ENCODE measurements at regions not wholly inside any gene's neighbourhood (a gene's known extent, or its start where the extent isn't known, plus 50 kb on each side); places are given as distances from the start of the nearest gene placed in this dataset.

DNA sequence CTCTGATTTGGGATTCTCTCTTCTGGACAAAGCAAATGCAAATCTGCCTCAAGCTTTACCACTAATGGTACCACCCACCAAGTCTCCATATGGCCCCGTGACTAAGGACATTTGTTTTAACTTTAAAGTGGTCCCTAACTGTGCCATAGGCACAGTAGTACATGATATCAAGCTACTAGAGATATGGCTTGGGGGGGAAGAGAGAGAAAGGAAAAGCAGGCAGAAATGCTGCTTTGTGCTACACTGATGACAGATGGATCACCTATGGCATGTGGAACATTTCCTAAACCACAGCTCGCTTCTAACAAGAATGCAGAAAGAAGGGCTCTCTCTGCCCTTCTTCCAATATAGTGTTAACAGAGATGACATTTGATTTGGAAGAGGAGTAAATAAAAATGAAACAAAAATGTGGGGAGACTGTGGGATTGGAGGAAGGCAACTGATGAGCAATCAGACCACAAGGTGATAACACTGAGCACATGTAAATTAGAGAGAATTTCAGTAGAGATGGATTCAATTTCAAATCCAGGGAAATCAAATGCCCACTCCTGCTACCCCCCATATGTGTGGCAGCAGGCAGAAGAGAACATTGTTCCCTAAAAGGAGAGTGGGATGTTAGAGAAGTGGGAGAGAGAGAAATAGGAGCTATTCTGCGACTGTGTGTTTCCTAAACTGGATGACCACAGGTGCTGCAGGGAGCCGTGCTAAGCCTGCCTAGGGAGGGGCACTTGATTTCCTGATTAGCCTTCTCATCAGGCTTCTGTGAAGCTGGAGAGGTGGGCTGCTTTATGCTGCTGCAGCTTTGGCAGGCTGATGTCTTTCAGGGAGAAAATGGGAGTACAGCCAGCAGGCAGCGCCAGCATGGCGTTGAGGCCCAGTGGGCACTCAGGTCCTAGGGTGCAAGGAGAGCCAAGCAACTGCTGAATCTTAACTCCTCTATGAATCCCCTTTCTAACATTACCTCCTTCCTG is 75.3 kb downstream of the ZNF648 start:
- Mint-ChIP-seq H3K9me3 (ENCODE audit: unreplicated experiment) (no peaks in the 10 kb centered on the region), H3K27ac (ENCODE audit: unreplicated experiment) (no peak overlapping the region), H3K4me3 (ENCODE audit: unreplicated experiment) (no peak overlapping the region), H3K27me3 (ENCODE audit: unreplicated experiment) (no peaks in the 10 kb centered on the region), H3K4me1 (ENCODE audit: unreplicated experiment) (no peaks in the 10 kb centered on the region), H3K36me3 (ENCODE audit: unreplicated experiment) (no peaks in the 10 kb centered on the region)
- TF ChIP-seq, protein P1, sequence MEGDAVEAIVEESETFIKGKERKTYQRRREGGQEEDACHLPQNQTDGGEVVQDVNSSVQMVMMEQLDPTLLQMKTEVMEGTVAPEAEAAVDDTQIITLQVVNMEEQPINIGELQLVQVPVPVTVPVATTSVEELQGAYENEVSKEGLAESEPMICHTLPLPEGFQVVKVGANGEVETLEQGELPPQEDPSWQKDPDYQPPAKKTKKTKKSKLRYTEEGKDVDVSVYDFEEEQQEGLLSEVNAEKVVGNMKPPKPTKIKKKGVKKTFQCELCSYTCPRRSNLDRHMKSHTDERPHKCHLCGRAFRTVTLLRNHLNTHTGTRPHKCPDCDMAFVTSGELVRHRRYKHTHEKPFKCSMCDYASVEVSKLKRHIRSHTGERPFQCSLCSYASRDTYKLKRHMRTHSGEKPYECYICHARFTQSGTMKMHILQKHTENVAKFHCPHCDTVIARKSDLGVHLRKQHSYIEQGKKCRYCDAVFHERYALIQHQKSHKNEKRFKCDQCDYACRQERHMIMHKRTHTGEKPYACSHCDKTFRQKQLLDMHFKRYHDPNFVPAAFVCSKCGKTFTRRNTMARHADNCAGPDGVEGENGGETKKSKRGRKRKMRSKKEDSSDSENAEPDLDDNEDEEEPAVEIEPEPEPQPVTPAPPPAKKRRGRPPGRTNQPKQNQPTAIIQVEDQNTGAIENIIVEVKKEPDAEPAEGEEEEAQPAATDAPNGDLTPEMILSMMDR (IDR thresholded peaks at IDR 0.05): no peak
- DNase-seq (ENCODE audit: extremely low spot score, unreplicated experiment): no peak

DNA sequence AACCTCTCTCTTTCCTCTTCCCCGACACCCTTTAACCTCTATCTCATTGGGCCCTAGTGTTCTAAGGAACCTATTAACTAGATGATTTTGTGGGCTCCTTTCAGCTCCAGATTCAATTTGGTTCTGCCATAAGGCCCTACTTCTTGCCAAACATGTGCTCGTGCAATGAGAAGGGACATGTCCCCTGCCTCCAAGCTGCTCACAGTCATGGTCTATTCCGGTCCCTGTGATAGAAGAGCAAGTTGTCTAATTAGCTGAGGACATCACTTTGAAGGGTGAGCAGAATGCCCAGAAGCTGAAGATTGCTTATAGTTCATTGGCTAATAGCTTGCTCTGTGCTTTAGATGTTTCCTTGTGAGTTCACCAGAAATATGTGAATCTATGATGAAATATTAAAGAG is 76.2 kb downstream of the ZNF648 start:
- no peaks in the 10 kb centered on the region for H3K9me3 Mint-ChIP-seq (ENCODE audit: unreplicated experiment)
- H3K27me3 Mint-ChIP-seq (ENCODE audit: unreplicated experiment): no peaks in the 10 kb centered on the region
- no peak overlapping the region for H3K4me3 Mint-ChIP-seq (ENCODE audit: unreplicated experiment)
- no peaks in the 10 kb centered on the region for H3K36me3 Mint-ChIP-seq (ENCODE audit: unreplicated experiment)
- TF ChIP-seq, protein P1 (IDR thresholded peaks at IDR 0.05): no peak
- H3K27ac Mint-ChIP-seq (ENCODE audit: unreplicated experiment): no peak overlapping the region
- DNase-seq (ENCODE audit: extremely low spot score, unreplicated experiment): no peak
- no peaks in the 10 kb centered on the region for H3K4me1 Mint-ChIP-seq (ENCODE audit: unreplicated experiment)

DNA sequence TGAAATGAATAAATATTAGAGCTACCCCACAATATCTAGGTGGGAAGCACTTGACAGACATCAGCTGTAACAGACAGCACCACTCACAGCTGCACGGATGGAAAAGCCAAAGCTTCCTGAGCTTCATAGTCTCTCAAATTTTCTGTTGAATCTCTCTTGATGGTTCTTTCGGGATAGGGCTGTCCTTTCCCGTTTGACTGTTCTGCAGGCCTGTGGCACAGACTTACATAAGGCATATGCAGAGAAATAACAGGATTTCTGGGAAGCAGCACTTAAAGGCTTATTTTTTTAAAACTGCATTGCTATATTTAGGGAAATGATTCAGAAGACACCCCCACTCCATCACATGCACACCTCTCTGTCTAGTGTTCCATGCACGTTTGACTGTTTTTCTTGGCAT is 77.5 kb downstream of the ZNF648 start:
- Mint-ChIP-seq H3K4me3 (ENCODE audit: unreplicated experiment) (no peak overlapping the region), H3K27ac (ENCODE audit: unreplicated experiment) (no peak overlapping the region), H3K9me3 (ENCODE audit: unreplicated experiment) (peaks cover 4% of the 10 kb centered on the region), H3K36me3 (ENCODE audit: unreplicated experiment) (no peaks in the 10 kb centered on the region), H3K27me3 (ENCODE audit: unreplicated experiment) (no peaks in the 10 kb centered on the region), H3K4me1 (ENCODE audit: unreplicated experiment) (no peaks in the 10 kb centered on the region)
- no peak for DNase-seq (ENCODE audit: extremely low spot score, unreplicated experiment)
- TF ChIP-seq, protein P1 (IDR thresholded peaks at IDR 0.05): no peak

DNA sequence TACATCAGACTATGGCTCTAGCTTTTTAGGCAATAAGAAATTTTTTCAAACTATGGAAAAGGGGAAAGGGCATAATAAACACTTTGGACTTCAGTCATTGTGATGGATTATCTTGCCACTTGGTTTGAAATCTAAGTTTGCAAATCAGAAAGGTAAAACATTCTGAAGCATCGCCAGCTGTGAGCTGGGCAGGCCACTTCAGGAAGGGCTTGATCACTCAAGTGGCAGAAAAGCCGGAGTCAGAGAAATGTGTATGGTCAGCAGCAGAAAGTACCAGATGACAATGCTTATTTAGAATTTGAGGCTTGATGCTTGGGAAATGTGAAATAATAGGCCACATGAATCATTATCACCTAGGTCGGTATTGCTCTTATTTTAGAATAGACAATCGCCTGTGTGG is 79.7 kb downstream of the ZNF648 start:
- Mint-ChIP-seq H3K27me3 (ENCODE audit: unreplicated experiment) (no peaks in the 10 kb centered on the region), H3K27ac (ENCODE audit: unreplicated experiment) (no peak overlapping the region), H3K4me3 (ENCODE audit: unreplicated experiment) (no peak overlapping the region), H3K36me3 (ENCODE audit: unreplicated experiment) (no peaks in the 10 kb centered on the region), H3K4me1 (ENCODE audit: unreplicated experiment) (no peaks in the 10 kb centered on the region), H3K9me3 (ENCODE audit: unreplicated experiment) (peaks cover 18% of the 10 kb centered on the region)
- DNase-seq (ENCODE audit: extremely low spot score, unreplicated experiment): no peak
- TF ChIP-seq, protein P1 (IDR thresholded peaks at IDR 0.05): no peak

DNA sequence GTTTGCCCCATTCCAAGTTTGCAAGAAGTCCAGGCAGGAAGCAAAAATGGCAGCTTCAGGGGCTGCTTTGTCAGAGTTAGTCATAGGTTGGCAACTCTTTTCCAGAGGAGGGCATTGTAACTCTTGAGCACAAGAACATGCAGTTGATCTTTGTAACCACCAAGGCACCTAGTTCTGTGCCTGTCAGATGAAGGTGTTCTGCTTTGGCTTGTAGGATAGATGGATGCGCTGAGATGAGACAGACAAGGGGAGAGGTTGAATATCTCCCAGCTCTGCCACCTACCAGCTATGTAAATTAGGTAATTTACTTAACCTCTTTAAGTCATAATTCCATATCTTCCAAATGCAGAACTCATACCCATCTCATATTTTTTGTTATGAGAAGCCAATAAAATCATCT is 89.3 kb downstream of the ZNF648 start:
- H3K9me3 Mint-ChIP-seq (ENCODE audit: unreplicated experiment): peaks cover 10% of the 10 kb centered on the region
- DNase-seq (ENCODE audit: extremely low spot score, unreplicated experiment): no peak
- H3K36me3 Mint-ChIP-seq (ENCODE audit: unreplicated experiment): no peaks in the 10 kb centered on the region
- no peak overlapping the region for H3K4me3 Mint-ChIP-seq (ENCODE audit: unreplicated experiment)
- TF ChIP-seq, protein P1 (IDR thresholded peaks at IDR 0.05): no peak
- H3K27me3 Mint-ChIP-seq (ENCODE audit: unreplicated experiment): no peaks in the 10 kb centered on the region
- no peak overlapping the region for H3K27ac Mint-ChIP-seq (ENCODE audit: unreplicated experiment)
- no peaks in the 10 kb centered on the region for H3K4me1 Mint-ChIP-seq (ENCODE audit: unreplicated experiment)

All from osteocyte (in vitro differentiated cells).